ENCODE measurements at regions not wholly inside any gene's neighbourhood (a gene's known extent, or its start where the extent isn't known, plus 50 kb on each side); places are given as distances from the start of the nearest gene placed in this dataset.
"Not testable (repeated sequence)": the region's sequence is repeated elsewhere in the genome, so short reads cannot be mapped to it uniquely, and the experiment has no call there.

DNA sequence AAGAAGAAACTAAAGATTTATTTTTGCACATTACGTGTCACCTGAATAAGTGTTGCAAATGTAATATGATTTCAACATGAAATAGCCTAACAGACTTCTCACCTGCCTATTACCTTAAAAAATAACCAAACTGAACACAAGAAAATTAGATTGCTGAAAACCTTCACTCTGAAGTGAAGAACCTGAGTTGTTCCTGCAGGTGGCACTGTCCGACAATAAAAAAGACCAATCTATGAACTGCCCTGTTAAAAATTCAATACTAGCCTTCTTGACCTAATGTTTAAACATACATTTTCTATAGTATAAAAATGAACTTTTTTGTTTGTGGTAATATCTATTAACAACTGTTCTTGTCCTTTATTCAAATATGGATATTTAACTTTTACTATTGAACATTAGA lies 69.2 kb upstream of the PNPLA4 start:
- TF ChIP-seq, protein P1, sequence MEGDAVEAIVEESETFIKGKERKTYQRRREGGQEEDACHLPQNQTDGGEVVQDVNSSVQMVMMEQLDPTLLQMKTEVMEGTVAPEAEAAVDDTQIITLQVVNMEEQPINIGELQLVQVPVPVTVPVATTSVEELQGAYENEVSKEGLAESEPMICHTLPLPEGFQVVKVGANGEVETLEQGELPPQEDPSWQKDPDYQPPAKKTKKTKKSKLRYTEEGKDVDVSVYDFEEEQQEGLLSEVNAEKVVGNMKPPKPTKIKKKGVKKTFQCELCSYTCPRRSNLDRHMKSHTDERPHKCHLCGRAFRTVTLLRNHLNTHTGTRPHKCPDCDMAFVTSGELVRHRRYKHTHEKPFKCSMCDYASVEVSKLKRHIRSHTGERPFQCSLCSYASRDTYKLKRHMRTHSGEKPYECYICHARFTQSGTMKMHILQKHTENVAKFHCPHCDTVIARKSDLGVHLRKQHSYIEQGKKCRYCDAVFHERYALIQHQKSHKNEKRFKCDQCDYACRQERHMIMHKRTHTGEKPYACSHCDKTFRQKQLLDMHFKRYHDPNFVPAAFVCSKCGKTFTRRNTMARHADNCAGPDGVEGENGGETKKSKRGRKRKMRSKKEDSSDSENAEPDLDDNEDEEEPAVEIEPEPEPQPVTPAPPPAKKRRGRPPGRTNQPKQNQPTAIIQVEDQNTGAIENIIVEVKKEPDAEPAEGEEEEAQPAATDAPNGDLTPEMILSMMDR (IDR thresholded peaks at IDR 0.05): peak; percentile 26 to 53 (median 35)
- no peak for TF ChIP-seq POLR2AphosphoS5 (IDR thresholded peaks at IDR 0.05; ENCODE audit: insufficient read depth in 1 of 2, low read depth in 1 of 2)
- no peak for TF ChIP-seq POLR2A (IDR thresholded peaks at IDR 0.05)
- Histone ChIP-seq H3K4me1 (no peaks in the 10 kb centered on the region), H3K9me3 (no peaks in the 10 kb centered on the region), H3K27me3 (no peaks in the 10 kb centered on the region), H3K27ac (no peak overlapping the region), H3K4me3 (no peak overlapping the region), H3K36me3 (no peaks in the 10 kb centered on the region)
- intact Hi-C loops (cut with DNase I): loop anchor here (10.0 kb wide), 1 partner anchor 738 kb away; the partner anchor contains the start of gene ANOS1
- no peak for DNase-seq (ENCODE audit: extremely low spot score in 2 of 2)

- intact Hi-C loops (cut with DNase I): loop anchor here (10.0 kb wide), 1 partner anchor 741 kb away; the partner anchor contains the start of gene ANOS1
- Histone ChIP-seq H3K9me3 (no peaks in the 10 kb centered on the region), H3K27me3 (no peaks in the 10 kb centered on the region), H3K4me1 (no peaks in the 10 kb centered on the region), H3K36me3 (no peaks in the 10 kb centered on the region), H3K4me3 (no peak overlapping the region), H3K27ac (no peak overlapping the region)
- TF ChIP-seq POLR2AphosphoS5 (IDR thresholded peaks at IDR 0.05; ENCODE audit: insufficient read depth in 1 of 2, low read depth in 1 of 2): no peak
- TF ChIP-seq, protein P1 (IDR thresholded peaks at IDR 0.05): no peak
- no peak for TF ChIP-seq POLR2A (IDR thresholded peaks at IDR 0.05)
- no peak for DNase-seq (ENCODE audit: extremely low spot score in 2 of 2)
Observed at GRCh38 chrX:7993873-7994272, 66.7 kb upstream of the PNPLA4 start.

DNA sequence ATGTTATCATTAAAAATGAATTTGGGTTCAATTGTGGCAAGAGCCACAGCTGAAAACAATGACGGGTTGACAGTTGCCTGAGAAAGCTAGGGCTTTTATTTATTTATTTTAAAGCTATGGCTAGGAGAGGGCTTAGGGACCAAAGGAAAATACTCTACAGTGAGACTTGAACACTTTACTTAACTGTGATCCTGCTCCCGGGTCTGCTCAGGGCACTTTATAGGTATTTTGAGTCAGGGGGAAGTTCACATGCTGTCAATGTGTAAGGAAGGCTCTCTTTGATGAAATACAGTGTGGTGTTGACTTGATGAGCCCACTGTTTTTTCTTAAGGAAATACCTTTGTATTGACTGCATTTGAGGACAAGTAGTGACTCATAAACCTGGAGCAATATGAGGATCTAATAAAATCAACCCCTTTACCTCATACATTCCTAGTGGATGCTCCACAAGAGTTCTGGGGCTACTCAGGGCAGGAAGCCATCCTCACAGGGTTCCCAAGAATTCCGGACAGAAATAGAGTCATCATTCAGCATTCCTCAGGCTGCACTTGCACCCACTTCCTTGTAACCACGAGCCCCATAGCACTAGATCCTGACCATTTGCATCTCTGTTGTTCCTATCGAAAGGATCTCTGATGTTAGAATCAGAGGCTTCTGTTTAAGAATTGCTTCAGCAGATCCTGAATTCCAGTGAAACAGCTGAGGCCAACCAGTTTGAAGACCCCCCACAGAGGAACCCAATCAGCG lies 61.0 kb upstream of the PNPLA4 start:
- intact Hi-C loops (cut with DNase I); H3K4me3 ChIP-seq; DNase-seq (ENCODE audit: extremely low spot score in 2 of 2); H3K36me3 ChIP-seq; H3K27ac ChIP-seq; H3K27me3 ChIP-seq; H3K9me3 ChIP-seq; H3K4me1 ChIP-seq: not testable (repeated sequence)

DNA sequence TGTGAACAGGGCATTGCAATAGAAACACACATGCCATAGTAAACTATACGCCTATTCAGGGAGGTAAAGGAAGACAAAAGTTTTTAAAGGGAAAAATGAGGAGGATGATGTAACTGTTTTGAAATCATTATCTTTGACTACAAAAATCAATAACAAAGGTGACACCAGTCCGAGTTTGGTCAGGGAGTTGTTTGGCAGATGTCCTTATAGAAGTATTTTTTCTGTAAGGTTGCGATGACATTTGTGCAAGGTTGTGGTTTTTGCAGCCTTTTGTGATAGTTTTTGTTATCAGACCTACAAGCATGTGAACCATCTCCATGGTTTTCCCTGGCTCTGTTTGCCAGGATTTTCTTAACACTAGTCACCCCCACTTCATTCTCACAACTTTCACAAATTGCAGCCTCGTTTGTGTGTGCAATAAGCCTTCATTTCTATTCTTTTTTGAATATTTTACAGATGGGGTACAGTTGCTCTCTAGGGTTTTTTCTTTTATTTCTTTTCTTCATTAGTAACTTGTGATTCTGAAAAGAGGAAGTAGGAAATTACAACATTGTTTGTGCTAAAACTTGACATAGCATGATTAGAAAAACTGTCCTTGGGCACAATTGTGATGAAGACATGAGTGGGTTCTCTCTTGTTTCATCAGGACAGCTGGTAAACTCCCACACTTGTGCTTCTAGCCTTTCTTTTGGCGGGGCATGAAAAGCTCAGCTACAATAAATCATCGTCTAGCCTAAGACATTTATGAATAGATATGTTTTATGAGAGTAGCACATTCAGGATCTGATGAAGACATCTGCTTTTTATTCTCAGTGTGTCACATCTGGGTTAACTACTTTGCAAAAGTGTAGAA lies 60.2 kb upstream of the PNPLA4 start:
- no peaks in the 10 kb centered on the region for H3K4me1 ChIP-seq
- H3K27me3 ChIP-seq: no peaks in the 10 kb centered on the region
- no peak for DNase-seq (ENCODE audit: extremely low spot score in 2 of 2)
- no peaks in the 10 kb centered on the region for H3K9me3 ChIP-seq
- no peak overlapping the region for H3K4me3 ChIP-seq
- intact Hi-C loops (cut with DNase I): no loop called here
- TF ChIP-seq, protein P1 (IDR thresholded peaks at IDR 0.05): no peak
- TF ChIP-seq POLR2AphosphoS5 (IDR thresholded peaks at IDR 0.05; ENCODE audit: insufficient read depth in 1 of 2, low read depth in 1 of 2): no peak
- no peak for TF ChIP-seq POLR2A (IDR thresholded peaks at IDR 0.05)
- no peak overlapping the region for H3K27ac ChIP-seq
- H3K36me3 ChIP-seq: no peaks in the 10 kb centered on the region

- intact Hi-C loops (cut with DNase I); DNase-seq (ENCODE audit: extremely low spot score in 2 of 2); H3K36me3 ChIP-seq; H3K27ac ChIP-seq; H3K9me3 ChIP-seq; H3K4me1 ChIP-seq; H3K4me3 ChIP-seq; H3K27me3 ChIP-seq: not testable (repeated sequence)
Observed at GRCh38 chrX:7986738-7987137, 59.5 kb upstream of the PNPLA4 start.

DNA sequence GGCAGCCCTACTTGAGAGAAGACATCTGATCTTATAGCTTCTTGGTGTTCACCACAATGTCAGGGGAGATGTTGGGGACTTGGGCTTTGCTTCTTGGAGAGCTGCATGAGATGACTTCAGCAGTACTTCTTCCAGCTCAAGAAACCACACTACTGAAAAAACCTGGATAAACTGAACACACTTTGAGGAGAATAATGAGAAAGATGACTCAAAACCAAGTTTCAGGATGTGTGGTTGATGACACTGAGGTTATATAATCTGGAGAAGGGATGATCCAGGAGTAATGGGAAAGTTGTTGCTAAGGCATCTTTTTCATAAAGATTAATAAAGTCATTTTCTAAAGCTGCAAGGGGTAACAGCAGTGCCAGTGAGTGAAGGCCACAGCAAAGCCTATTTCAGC lies 58.4 kb upstream of the PNPLA4 start:
- intact Hi-C loops (cut with DNase I): no loop called here

More for the DNA sequence above, 58.4 kb upstream of the PNPLA4 start:
- DNase-seq (ENCODE audit: extremely low spot score in 2 of 2): no peak
- Histone ChIP-seq H3K4me3 (no peak overlapping the region), H3K4me1 (no peaks in the 10 kb centered on the region), H3K27ac (no peak overlapping the region), H3K27me3 (no peaks in the 10 kb centered on the region), H3K9me3 (no peaks in the 10 kb centered on the region), H3K36me3 (no peaks in the 10 kb centered on the region)
- no peak for TF ChIP-seq POLR2A (IDR thresholded peaks at IDR 0.05)
- TF ChIP-seq, protein P1 (IDR thresholded peaks at IDR 0.05): no peak
- TF ChIP-seq POLR2AphosphoS5 (IDR thresholded peaks at IDR 0.05; ENCODE audit: insufficient read depth in 1 of 2, low read depth in 1 of 2): no peak
